Large intestine (tissue), 3 donors: ENCODE measurements at regions not wholly inside any gene's neighbourhood (a gene's known extent, or its start where the extent isn't known, plus 50 kb on each side); places are given as distances from the start of the nearest gene placed in this dataset.

ENCODE experiments used
- DNase-seq, 2 donors: peaks; one replicate each; pipeline versions ENCODE4 v3.0.0 to v3.0.0-alpha.2; 2013
- H3K27ac ChIP-seq: one replicate; pipeline ENCODE4 v1.5.1; 2013; ENCODE audit warnings: low read length
- H3K27me3 ChIP-seq: 2 replicates; pipeline ENCODE4 v1.6.1; 2013; ENCODE audit warnings: low read length; ENCODE audit not compliant: control insufficient read depth, insufficient read depth
- H3K36me3 ChIP-seq: 2 replicates; pipeline ENCODE4 v1.6.1; 2013; ENCODE audit warnings: low read length; ENCODE audit not compliant: control insufficient read depth, insufficient read depth
- H3K4me1 ChIP-seq: one replicate; pipeline ENCODE4 v1.6.1; 2013; ENCODE audit warnings: low read length; ENCODE audit not compliant: control insufficient read depth, insufficient read depth
- H3K4me3 ChIP-seq: one replicate; pipeline ENCODE4 v1.5.1; 2013; ENCODE audit warnings: low read length
- H3K9me3 ChIP-seq: one replicate; pipeline ENCODE4 v1.6.1; 2013; ENCODE audit warnings: mild to moderate bottlenecking, low read depth, low read length, moderate library complexity; ENCODE audit not compliant: control insufficient read depth
- WGBS: methylation state at CpG from one replicate; pipeline ENCODE4 v1.1.5; 2013; ENCODE audit warnings: low lambda C conversion rate; ENCODE audit not compliant: insufficient coverage; 5-methylcytosine and 5-hydroxymethylcytosine counted together

- Histone ChIP-seq H3K27me3 (no peaks in the 10 kb centered on the region), H3K27ac (no peak overlapping the region)
- no peak for DNase-seq
Measured at GRCh38 chr1:59012378-59012777, 228.5 kb upstream of the JUN start.

GRCh38 chr1:59013276-59013927, 229.6 kb upstream of the JUN start:
- no peaks in the 10 kb centered on the region for H3K27me3 ChIP-seq
- DNase-seq: peak in 1 of 2 donors; percentile 75
- H3K9me3 ChIP-seq: no peaks in the 10 kb centered on the region
- H3K27ac ChIP-seq: peak overlapping the region; percentile 62
- H3K4me1 ChIP-seq: peaks cover 19% of the 10 kb centered on the region
- no peak overlapping the region for H3K4me3 ChIP-seq
- WGBS: 0% methylated on average over 1 of the region's 16 CpGs
- no peaks in the 10 kb centered on the region for H3K36me3 ChIP-seq

More at GRCh38 chr1:59012378-59012777, 228.5 kb upstream of the JUN start:
- H3K4me1 ChIP-seq: peaks cover 19% of the 10 kb centered on the region
- H3K4me3 ChIP-seq: no peak overlapping the region
- no peaks in the 10 kb centered on the region for H3K36me3 ChIP-seq
- H3K9me3 ChIP-seq: no peaks in the 10 kb centered on the region
- WGBS: 90% methylated on average over 2 of the region's 3 CpGs

GRCh38 chr1:59013928-59014279, 230.1 kb upstream of the JUN start:
- 50% methylated on average over 1 of the region's 3 CpGs for WGBS
- no peak for DNase-seq
- Histone ChIP-seq H3K4me1 (peaks cover 19% of the 10 kb centered on the region), H3K27ac (peak overlapping the region; percentile 62), H3K4me3 (no peak overlapping the region), H3K9me3 (no peaks in the 10 kb centered on the region), H3K36me3 (no peaks in the 10 kb centered on the region), H3K27me3 (no peaks in the 10 kb centered on the region)

- Histone ChIP-seq H3K27me3 (no peaks in the 10 kb centered on the region), H3K4me1 (peaks cover 23% of the 10 kb centered on the region), H3K36me3 (no peaks in the 10 kb centered on the region), H3K4me3 (no peak overlapping the region), H3K27ac (no peak overlapping the region), H3K9me3 (no peaks in the 10 kb centered on the region)
- WGBS: no CpG with 5 or more reads among the region's 2 CpGs
- DNase-seq: no peak
Measured at GRCh38 chr1:59014827-59015226, 231.0 kb upstream of the JUN start.

DNA sequence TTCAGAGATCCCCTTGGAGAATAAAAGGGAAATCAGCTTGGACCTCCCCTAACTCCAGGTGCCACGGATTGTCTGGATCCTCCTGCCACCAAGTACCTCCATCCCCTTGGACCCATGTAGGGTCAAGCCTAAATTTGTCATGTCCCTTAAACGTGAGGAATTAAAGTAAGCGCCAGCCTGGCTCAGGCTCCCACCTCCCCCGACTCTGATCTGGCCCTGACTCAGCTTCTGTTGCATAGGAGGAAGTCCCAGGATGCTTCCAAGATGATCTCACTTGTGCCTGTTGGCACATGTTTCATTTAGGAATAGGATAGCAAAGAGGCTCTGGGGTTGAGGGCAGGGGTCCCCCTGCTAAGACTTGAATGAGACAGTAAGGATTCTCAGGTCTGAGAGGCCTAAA, 231.9 kb upstream of the JUN start:
- Histone ChIP-seq H3K27ac (no peak overlapping the region), H3K4me1 (peaks cover 32% of the 10 kb centered on the region)
- no peak for DNase-seq

GRCh38 chr1:59016390-59016789, 232.5 kb upstream of the JUN start:
- no CpG with 5 or more reads among the region's 2 CpGs for WGBS
- Histone ChIP-seq H3K27ac (no peak overlapping the region), H3K4me1 (peaks cover 32% of the 10 kb centered on the region), H3K27me3 (no peaks in the 10 kb centered on the region), H3K9me3 (no peaks in the 10 kb centered on the region), H3K4me3 (no peak overlapping the region), H3K36me3 (no peaks in the 10 kb centered on the region)
- DNase-seq: no peak

More for the DNA sequence above, 231.9 kb upstream of the JUN start:
- no peak overlapping the region for H3K4me3 ChIP-seq
- H3K27me3 ChIP-seq: no peaks in the 10 kb centered on the region
- H3K9me3 ChIP-seq: no peaks in the 10 kb centered on the region
- H3K36me3 ChIP-seq: no peaks in the 10 kb centered on the region
- no CpG with 5 or more reads among the region's 4 CpGs for WGBS

DNA sequence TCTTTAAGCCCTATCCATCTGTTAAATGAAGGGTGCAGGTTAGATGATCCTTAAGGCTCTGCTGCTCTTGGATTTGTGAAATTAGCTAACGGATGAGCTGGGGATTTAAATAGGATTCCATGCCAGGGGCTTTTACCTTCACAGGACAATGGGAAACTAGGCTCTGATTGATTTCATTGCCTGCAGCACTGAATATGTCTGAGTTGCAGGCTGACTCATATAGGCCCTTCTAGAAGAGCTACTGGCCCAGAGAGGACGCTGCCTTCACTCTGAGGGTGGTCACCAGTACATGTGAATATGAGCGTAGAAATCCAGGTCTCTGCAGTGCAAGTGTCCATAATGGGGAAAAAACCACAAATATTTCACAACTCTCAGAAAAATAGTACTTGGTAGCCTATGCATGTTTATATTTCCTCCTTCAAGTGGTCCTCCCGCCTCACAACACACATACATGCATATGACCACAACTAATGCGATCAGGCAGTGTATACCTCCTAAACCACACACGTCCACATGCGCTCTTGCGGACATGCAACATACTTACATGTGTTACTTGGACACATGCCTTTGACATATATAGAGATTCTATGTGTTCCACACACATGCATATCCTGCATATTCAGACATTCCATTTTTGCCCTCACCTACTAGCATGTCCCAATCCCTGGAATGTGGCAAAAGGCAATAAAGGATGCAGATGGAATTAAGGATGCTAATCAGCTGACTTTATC, 233.8 kb upstream of the JUN start:
- H3K9me3 ChIP-seq: no peaks in the 10 kb centered on the region
- H3K4me1 ChIP-seq: peaks cover 30% of the 10 kb centered on the region
- H3K27me3 ChIP-seq: no peaks in the 10 kb centered on the region
- WGBS: 100% methylated on average over 2 of the region's 8 CpGs
- no peaks in the 10 kb centered on the region for H3K36me3 ChIP-seq
- no peak overlapping the region for H3K4me3 ChIP-seq
- no peak for DNase-seq
- no peak overlapping the region for H3K27ac ChIP-seq

DNA sequence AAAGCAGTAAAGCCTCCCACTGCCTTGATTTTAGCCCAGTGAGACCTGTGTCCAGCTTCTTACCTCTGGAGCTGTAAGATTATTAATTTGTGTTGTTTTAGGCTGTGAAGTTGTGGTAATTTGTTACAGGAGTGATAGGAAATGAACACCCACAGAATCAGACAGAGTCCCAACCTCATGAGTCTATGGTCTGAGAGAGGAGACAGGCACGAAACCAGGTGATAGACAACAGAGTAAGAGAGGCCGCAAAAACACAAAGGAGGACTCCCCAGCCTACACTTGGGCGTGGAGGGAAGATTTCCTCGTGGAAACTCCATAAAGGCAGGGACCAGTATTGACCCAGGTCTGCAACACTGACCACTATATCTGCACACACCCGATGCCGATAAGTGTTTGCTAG, 234.6 kb upstream of the JUN start:
- WGBS: no CpG with 5 or more reads among the region's 6 CpGs
- Histone ChIP-seq H3K4me1 (peaks cover 23% of the 10 kb centered on the region), H3K9me3 (no peaks in the 10 kb centered on the region), H3K27me3 (no peaks in the 10 kb centered on the region), H3K4me3 (no peak overlapping the region), H3K36me3 (no peaks in the 10 kb centered on the region), H3K27ac (no peak overlapping the region)
- DNase-seq: no peak

DNA sequence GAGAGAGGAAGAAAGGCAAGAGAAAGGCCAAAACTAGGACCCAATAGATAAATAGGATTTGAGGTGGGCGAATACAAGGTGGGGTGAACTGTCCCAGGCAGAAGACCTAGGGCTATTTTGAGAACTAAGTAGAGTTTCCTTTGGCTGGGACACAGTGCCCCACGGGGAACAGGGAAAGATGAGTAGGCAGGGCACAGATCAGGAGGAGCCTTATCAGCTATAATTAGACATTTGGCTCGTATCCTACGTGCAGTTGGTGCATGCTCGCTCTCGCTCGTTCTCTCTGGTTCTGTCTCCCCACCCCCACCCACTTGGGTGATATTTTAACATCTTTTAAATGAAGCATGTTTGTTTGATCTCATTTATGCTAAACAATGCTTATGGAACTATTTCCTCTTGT, 235.0 kb upstream of the JUN start:
- Histone ChIP-seq H3K9me3 (no peaks in the 10 kb centered on the region), H3K4me1 (peaks cover 18% of the 10 kb centered on the region), H3K27ac (no peak overlapping the region), H3K4me3 (no peak overlapping the region), H3K27me3 (no peaks in the 10 kb centered on the region), H3K36me3 (no peaks in the 10 kb centered on the region)
- no peak for DNase-seq
- no CpG with 5 or more reads among the region's 7 CpGs for WGBS

- peak; percentile 79 to 91 for DNase-seq
- Histone ChIP-seq H3K4me1 (peaks cover 12% of the 10 kb centered on the region), H3K27ac (peak overlapping the region; percentile 82), H3K4me3 (peak overlapping the region; percentile 11), H3K9me3 (no peaks in the 10 kb centered on the region), H3K27me3 (no peaks in the 10 kb centered on the region), H3K36me3 (no peaks in the 10 kb centered on the region)
- WGBS: no CpG with 5 or more reads among the region's 2 CpGs
Measured at GRCh38 chr1:59020151-59020997, 236.5 kb upstream of the JUN start.
